ENCODE measurements at regions not wholly inside any gene's neighbourhood (a gene's known extent, or its start where the extent isn't known, plus 50 kb on each side); places are given as distances from the start of the nearest gene placed in this dataset.

DNA sequence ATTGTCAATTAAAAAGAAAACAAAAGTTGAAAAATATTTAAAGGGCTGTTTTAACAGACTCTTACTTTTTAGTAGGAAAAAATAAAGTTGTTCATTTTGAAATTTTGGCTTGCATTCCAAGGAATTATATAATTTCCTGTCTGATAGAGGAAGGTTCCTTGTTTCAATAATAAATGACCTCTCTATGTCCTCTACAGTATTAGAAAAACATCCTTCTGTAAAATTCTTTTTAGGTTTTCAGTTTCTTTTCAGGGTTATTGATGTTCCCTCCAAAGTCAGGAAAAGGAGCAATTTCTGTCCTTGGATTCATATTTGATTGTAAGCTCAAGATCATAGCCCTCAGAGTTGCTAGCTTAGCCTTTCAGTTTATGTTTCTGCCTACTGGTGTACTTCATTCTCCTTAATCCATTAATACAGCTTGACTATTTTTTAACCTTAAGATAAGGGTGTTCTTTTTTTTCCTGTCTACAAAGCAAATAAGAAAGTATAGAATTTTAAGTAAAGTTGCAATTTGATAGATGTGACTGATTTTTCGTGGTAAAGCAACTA lies 125.2 kb upstream of the COL3A1 start:
- peak; percentile 7 for DNase-seq (ENCODE audit: low spot score)
- BruUV-seq (replicated peaks) = no TSS peak
- no peak overlapping the region for H3K27ac ChIP-seq (ENCODE audit: low read depth, low read length, poor library complexity, severe bottlenecking)
- ChIA-PET POLR2A (ENCODE audit: low non-redundant PET) (no interaction called here), CTCF (no interaction called here)
- no peaks in the 10 kb centered on the region for H3K36me3 ChIP-seq (ENCODE audit: insufficient read depth, low read length, poor library complexity, severe bottlenecking)
- H3K4me1 ChIP-seq (ENCODE audit: insufficient read depth, low read length, poor library complexity, severe bottlenecking) = peaks cover 38% of the 10 kb centered on the region
- H3K9me3 ChIP-seq (ENCODE audit: low read depth, low read length, poor library complexity, severe bottlenecking) = no peaks in the 10 kb centered on the region
- intact Hi-C loops (cut with micrococcal nuclease; ENCODE audit: unreplicated experiment) = no loop called here
- no peak overlapping the region for H3K4me3 ChIP-seq (ENCODE audit: low read depth, low read length, poor library complexity, severe bottlenecking)
- TF ChIP-seq, protein P1, sequence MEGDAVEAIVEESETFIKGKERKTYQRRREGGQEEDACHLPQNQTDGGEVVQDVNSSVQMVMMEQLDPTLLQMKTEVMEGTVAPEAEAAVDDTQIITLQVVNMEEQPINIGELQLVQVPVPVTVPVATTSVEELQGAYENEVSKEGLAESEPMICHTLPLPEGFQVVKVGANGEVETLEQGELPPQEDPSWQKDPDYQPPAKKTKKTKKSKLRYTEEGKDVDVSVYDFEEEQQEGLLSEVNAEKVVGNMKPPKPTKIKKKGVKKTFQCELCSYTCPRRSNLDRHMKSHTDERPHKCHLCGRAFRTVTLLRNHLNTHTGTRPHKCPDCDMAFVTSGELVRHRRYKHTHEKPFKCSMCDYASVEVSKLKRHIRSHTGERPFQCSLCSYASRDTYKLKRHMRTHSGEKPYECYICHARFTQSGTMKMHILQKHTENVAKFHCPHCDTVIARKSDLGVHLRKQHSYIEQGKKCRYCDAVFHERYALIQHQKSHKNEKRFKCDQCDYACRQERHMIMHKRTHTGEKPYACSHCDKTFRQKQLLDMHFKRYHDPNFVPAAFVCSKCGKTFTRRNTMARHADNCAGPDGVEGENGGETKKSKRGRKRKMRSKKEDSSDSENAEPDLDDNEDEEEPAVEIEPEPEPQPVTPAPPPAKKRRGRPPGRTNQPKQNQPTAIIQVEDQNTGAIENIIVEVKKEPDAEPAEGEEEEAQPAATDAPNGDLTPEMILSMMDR (conservative IDR thresholded peaks at IDR 0.05; ENCODE audit: low read depth, low read length) = no peak
- no peak for TF ChIP-seq EZH2 (IDR thresholded peaks at IDR 0.05; ENCODE audit: borderline replicate concordance, low read depth, low read length, poor library complexity, severe bottlenecking)
- no peaks in the 10 kb centered on the region for H3K27me3 ChIP-seq (replicated peaks; ENCODE audit: insufficient read depth, low read depth, low read length, poor library complexity)

DNA sequence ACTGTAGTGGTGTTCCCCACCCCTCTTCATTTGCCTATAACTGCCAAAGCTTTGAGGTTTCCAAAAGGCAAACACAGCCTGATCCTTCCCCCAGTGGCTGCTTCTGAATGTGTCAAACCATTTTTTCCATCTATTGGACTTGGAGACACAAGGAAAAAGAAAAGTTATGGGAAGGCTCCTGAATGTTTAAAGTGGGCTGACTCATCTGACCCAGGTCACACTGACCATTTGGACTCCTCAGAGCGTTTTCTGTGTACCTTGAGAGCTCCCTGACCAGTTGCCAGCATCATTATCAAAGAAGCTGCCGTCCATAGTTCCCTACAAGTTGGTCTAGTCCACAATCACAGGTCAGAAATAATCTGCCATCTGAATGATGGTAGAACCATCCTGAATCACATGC lies 123.4 kb upstream of the COL3A1 start:
- no peak for TF ChIP-seq EZH2 (IDR thresholded peaks at IDR 0.05; ENCODE audit: borderline replicate concordance, low read depth, low read length, poor library complexity, severe bottlenecking)
- TF ChIP-seq, protein P1 (conservative IDR thresholded peaks at IDR 0.05; ENCODE audit: low read depth, low read length) = no peak
- Histone ChIP-seq H3K4me3 (ENCODE audit: low read depth, low read length, poor library complexity, severe bottlenecking) (no peak overlapping the region), H3K27ac (ENCODE audit: low read depth, low read length, poor library complexity, severe bottlenecking) (no peak overlapping the region), H3K9me3 (ENCODE audit: low read depth, low read length, poor library complexity, severe bottlenecking) (no peaks in the 10 kb centered on the region), H3K27me3 (replicated peaks; ENCODE audit: insufficient read depth, low read depth, low read length, poor library complexity) (no peaks in the 10 kb centered on the region), H3K36me3 (ENCODE audit: insufficient read depth, low read length, poor library complexity, severe bottlenecking) (no peaks in the 10 kb centered on the region), H3K4me1 (ENCODE audit: insufficient read depth, low read length, poor library complexity, severe bottlenecking) (peaks cover 42% of the 10 kb centered on the region)
- POLR2A ChIA-PET (ENCODE audit: low non-redundant PET) = no interaction called here
- no peak for DNase-seq (ENCODE audit: low spot score)
- BruUV-seq (replicated peaks) = no TSS peak
- intact Hi-C loops (cut with micrococcal nuclease; ENCODE audit: unreplicated experiment) = loop anchor here (5.0 kb wide), 1 partner anchor 127 kb away; no protein-coding TSS in a partner anchor
- CTCF ChIA-PET = no interaction called here

DNA sequence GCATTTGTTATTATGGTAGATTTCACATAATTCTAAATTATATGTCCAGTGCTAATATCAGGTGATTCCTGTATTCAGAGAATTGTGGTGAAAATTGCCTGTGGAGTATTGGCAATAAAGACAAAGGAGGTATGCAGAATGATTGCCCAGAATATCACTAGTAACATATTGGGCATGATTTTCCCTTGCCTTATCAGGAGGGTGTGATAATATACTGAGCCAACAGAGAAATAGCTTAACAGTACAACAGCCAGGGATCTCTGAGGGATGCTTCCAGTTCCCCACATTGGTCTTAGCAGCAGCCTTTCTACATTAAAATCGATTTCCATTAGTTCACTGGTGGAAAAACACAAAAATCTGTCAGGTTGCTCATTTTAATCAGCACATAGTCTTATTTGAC lies 122.9 kb upstream of the COL3A1 start:
- TF ChIP-seq, protein P1 (conservative IDR thresholded peaks at IDR 0.05; ENCODE audit: low read depth, low read length) = no peak
- no peak for TF ChIP-seq EZH2 (IDR thresholded peaks at IDR 0.05; ENCODE audit: borderline replicate concordance, low read depth, low read length, poor library complexity, severe bottlenecking)
- no peak for DNase-seq (ENCODE audit: low spot score)
- H3K27ac ChIP-seq (ENCODE audit: low read depth, low read length, poor library complexity, severe bottlenecking) = no peak overlapping the region
- ChIA-PET CTCF (no interaction called here), POLR2A (ENCODE audit: low non-redundant PET) (no interaction called here)
- no TSS peak for BruUV-seq (replicated peaks)
- H3K27me3 ChIP-seq (replicated peaks; ENCODE audit: insufficient read depth, low read depth, low read length, poor library complexity) = no peaks in the 10 kb centered on the region
- peaks cover 42% of the 10 kb centered on the region for H3K4me1 ChIP-seq (ENCODE audit: insufficient read depth, low read length, poor library complexity, severe bottlenecking)
- H3K4me3 ChIP-seq (ENCODE audit: low read depth, low read length, poor library complexity, severe bottlenecking) = no peak overlapping the region
- no peaks in the 10 kb centered on the region for H3K9me3 ChIP-seq (ENCODE audit: low read depth, low read length, poor library complexity, severe bottlenecking)
- intact Hi-C loops (cut with micrococcal nuclease; ENCODE audit: unreplicated experiment) = loop anchor here (5.0 kb wide), 1 partner anchor 126 kb away; no protein-coding TSS in a partner anchor
- no peaks in the 10 kb centered on the region for H3K36me3 ChIP-seq (ENCODE audit: insufficient read depth, low read length, poor library complexity, severe bottlenecking)

Data from A673 (cell line).